Gastrocnemius medialis (tissue), 4 donors: ENCODE measurements at regions not wholly inside any gene's neighbourhood (a gene's known extent, or its start where the extent isn't known, plus 50 kb on each side); places are given as distances from the start of the nearest gene placed in this dataset.

Source experiments
- CTCF ChIP-seq, 5 experiments: fragments of 450-650 bp in 3 of 5; fragments of 200-600 bp in 2 of 5; sonication (generic) in 2 of 5; IDR thresholded peaks in 4 of 5; conservative IDR thresholded peaks in 1 of 5; 1 replicate in 4 of 5; 2 replicates in 1 of 5; pipeline ENCODE4 v1.5.1; 2016 to 2019; ENCODE audit warnings: antibody characterized with exemption in 5 of 5, mild to moderate bottlenecking in 3 of 5, moderate library complexity in 3 of 5
- POLR2A ChIP-seq, 2 donors: fragments of 450-650 bp; IDR thresholded peaks; one replicate each; pipeline ENCODE4 v1.6.1; 2017; ENCODE audit warnings: antibody characterized with exemption in 2 of 2, mild to moderate bottlenecking in 2 of 2, moderate library complexity in 2 of 2

- TF ChIP-seq CTCF (IDR thresholded peaks at IDR 0.05 in 4 of 5, conservative IDR thresholded peaks at IDR 0.05 in 1 of 5) (no peak), POLR2A (IDR thresholded peaks at IDR 0.05) (no peak)
Observed at GRCh38 chr10:9926003-9926402, 1091.7 kb upstream of the CELF2 start.
